Nephron (organoid): ENCODE measurements at regions not wholly inside any gene's neighbourhood (a gene's known extent, or its start where the extent isn't known, plus 50 kb on each side); places are given as distances from the start of the nearest gene placed in this dataset.
"Not testable (repeated sequence)": the region's sequence is repeated elsewhere in the genome, so short reads cannot be mapped to it uniquely, and the experiment has no call there.

Experiments used
- H3K27ac Mint-ChIP-seq, 3 experiments: 2 replicates each; pipeline ENCODE4 v1.8.0; 2020; ENCODE audit warnings: mixed read lengths in 3 of 3, mild to moderate bottlenecking in 2 of 3, moderate library complexity in 1 of 3
- H3K27me3 Mint-ChIP-seq: 2 replicates; pipeline ENCODE4 v1.8.0; 2021; ENCODE audit warnings: low read depth, mild to moderate bottlenecking, moderate library complexity, mixed read lengths
- H3K36me3 Mint-ChIP-seq: 2 replicates; pipeline ENCODE4 v1.8.0; 2020; ENCODE audit warnings: low read depth, mixed read lengths
- H3K4me1 Mint-ChIP-seq: 2 replicates; pipeline ENCODE4 v1.8.0; 2020; ENCODE audit warnings: mixed read lengths
- H3K4me3 Mint-ChIP-seq, 3 experiments: 2 replicates each; pipeline ENCODE4 v1.8.0; 2020; ENCODE audit warnings: mild to moderate bottlenecking in 3 of 3, mixed read lengths in 3 of 3, moderate library complexity in 2 of 3
- H3K9me3 Mint-ChIP-seq: 2 replicates; pipeline ENCODE4 v1.8.0; 2020; ENCODE audit warnings: mixed read lengths
- TF ChIP-seq, protein P1 (sequence below), 3 experiments: fragments of 200-600 bp; sonication (generic); IDR thresholded peaks; one replicate each; pipeline ENCODE4 v1.5.0; 2021; ENCODE audit warnings: antibody characterized with exemption in 3 of 3; ENCODE audit not compliant: unreplicated experiment in 3 of 3

DNA sequence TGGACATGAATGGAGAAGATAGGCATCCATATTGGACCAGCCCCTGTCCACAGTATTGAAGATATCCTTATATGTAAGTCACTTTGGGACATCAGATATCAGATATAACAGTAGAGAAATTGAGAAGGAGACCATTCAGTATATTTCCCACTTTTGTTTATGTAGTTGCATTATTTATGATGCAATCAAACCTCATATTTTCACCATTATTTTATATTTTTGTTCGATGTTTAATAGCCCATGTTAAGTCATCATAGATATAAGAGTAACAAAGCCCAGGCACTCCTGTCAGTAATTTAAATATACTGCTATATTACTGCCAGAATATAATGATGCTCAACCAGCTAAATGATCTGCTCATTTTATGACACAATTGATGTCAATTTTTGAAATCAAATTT, 744.5 kb upstream of the EPHA7 start:
- Mint-ChIP-seq H3K9me3 (peaks cover 3% of the 10 kb centered on the region), H3K36me3 (no peaks in the 10 kb centered on the region), H3K4me3 (no peak overlapping the region), H3K27me3 (no peaks in the 10 kb centered on the region), H3K27ac (no peak overlapping the region), H3K4me1 (no peaks in the 10 kb centered on the region)
- TF ChIP-seq, protein P1, sequence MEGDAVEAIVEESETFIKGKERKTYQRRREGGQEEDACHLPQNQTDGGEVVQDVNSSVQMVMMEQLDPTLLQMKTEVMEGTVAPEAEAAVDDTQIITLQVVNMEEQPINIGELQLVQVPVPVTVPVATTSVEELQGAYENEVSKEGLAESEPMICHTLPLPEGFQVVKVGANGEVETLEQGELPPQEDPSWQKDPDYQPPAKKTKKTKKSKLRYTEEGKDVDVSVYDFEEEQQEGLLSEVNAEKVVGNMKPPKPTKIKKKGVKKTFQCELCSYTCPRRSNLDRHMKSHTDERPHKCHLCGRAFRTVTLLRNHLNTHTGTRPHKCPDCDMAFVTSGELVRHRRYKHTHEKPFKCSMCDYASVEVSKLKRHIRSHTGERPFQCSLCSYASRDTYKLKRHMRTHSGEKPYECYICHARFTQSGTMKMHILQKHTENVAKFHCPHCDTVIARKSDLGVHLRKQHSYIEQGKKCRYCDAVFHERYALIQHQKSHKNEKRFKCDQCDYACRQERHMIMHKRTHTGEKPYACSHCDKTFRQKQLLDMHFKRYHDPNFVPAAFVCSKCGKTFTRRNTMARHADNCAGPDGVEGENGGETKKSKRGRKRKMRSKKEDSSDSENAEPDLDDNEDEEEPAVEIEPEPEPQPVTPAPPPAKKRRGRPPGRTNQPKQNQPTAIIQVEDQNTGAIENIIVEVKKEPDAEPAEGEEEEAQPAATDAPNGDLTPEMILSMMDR (IDR thresholded peaks at IDR 0.05; ENCODE audit: unreplicated experiment in 3 of 3): no peak

DNA sequence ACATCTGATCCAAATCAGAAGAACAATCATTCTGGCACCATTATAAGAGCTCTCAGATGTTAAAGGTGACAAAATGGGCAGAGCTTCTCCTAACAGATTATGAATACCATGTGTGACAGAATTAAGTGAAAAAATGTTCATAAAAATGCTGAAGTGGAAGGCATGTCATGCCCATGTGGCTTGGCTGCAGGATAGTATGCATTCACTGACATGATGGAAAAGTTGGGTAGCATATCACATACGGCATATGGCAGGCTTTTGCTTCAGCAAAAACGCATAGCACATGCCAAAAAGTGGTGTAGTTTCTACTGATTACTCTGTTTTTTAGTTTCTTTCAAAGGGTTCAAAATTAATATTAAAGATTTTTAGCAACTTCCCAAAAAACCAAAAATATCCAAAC, 731.5 kb upstream of the EPHA7 start:
- Mint-ChIP-seq H3K4me3 (no peak overlapping the region), H3K27ac (no peak overlapping the region), H3K9me3 (no peaks in the 10 kb centered on the region), H3K27me3 (no peaks in the 10 kb centered on the region), H3K4me1 (no peaks in the 10 kb centered on the region), H3K36me3 (no peaks in the 10 kb centered on the region)
- TF ChIP-seq, protein P1 (IDR thresholded peaks at IDR 0.05; ENCODE audit: unreplicated experiment in 3 of 3): no peak

DNA sequence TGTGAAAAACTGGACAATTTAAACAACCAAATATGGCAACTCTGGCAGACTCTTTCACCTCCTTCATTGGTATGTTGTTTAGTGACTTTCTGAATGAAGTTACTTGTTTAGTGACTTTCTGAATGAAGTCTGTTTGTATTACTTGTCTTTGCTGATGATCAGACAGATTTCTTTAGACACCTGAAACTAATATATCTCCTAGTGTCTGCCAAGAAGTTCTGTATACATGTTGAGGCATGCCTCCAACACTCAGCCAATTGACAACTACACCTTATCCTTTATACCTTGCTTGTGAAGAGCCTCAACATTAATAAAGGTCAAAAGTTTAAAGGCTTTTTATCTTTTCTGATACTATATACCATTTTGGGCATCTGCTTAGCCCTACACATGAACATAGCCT, 725.4 kb upstream of the EPHA7 start:
- H3K36me3 Mint-ChIP-seq: no peaks in the 10 kb centered on the region
- H3K27me3 Mint-ChIP-seq: no peaks in the 10 kb centered on the region
- H3K4me3 Mint-ChIP-seq: no peak overlapping the region
- H3K4me1 Mint-ChIP-seq: no peaks in the 10 kb centered on the region
- TF ChIP-seq, protein P1 (IDR thresholded peaks at IDR 0.05; ENCODE audit: unreplicated experiment in 3 of 3): no peak
- H3K27ac Mint-ChIP-seq: no peak overlapping the region
- H3K9me3 Mint-ChIP-seq: no peaks in the 10 kb centered on the region

DNA sequence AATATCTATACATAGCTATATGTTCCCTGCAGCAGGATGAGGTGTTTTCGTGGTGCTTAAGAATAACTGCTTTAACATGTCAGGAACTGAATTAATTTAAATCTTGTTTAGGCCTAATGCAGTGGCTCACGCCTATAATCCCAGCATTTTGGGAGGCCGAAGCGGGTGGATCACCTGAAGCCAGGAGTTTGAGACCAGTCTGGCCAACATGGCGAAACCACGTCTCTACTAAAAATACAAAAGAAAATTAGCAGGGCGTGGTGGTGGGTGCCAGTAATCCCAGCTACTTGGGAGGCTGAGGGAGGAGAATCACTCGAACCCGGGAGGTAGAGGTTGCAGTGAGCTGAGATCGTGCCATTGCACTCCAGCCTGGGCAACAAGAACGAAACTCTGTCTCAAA, 717.8 kb upstream of the EPHA7 start:
- H3K36me3 Mint-ChIP-seq, H3K9me3 Mint-ChIP-seq, H3K27me3 Mint-ChIP-seq, H3K4me1 Mint-ChIP-seq, H3K4me3 Mint-ChIP-seq, H3K27ac Mint-ChIP-seq: not testable (repeated sequence)

DNA sequence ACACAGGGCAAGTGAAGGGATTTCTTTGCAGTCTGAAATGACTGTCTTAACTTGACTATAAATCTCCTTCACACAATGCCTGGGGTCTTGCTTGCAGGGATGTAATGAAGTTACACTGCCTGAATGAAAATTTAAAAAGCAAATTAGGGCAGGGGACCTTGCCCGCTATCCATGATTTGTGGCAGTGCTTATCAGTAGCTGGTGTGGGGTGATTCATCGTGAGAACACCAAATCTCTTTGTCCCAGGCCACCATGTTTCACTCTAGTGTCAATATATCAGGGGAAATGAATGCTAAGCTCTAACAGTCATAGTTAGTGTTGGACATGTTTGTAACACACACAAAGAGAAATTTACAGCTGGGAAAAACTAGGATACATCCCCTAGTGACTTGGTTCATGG, 713.7 kb upstream of the EPHA7 start:
- H3K4me1 Mint-ChIP-seq: peaks cover 16% of the 10 kb centered on the region
- H3K27ac Mint-ChIP-seq: no peak overlapping the region
- no peaks in the 10 kb centered on the region for H3K36me3 Mint-ChIP-seq
- no peaks in the 10 kb centered on the region for H3K27me3 Mint-ChIP-seq
- H3K4me3 Mint-ChIP-seq: no peak overlapping the region
- no peaks in the 10 kb centered on the region for H3K9me3 Mint-ChIP-seq
- TF ChIP-seq, protein P1 (IDR thresholded peaks at IDR 0.05; ENCODE audit: unreplicated experiment in 3 of 3): no peak

DNA sequence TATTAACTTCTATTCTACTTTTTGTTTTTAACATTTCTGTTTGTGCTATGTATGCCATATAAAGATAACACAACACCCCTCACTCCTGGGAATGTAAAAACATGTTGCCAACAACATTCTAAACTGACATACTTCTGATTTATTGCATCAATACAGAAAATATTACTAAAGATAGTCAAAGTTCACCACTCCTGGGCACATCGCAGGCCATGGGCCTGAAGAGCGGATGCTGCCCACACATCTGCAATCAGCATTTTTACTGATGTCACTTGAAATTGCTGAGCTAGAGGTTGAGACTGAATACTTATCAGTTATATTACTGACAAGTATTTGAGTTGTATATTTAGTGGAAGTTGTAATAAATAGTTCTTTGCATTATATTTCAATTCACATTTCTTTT, 711.9 kb upstream of the EPHA7 start:
- H3K27me3 Mint-ChIP-seq: no peaks in the 10 kb centered on the region

More for the DNA sequence above, 711.9 kb upstream of the EPHA7 start:
- peaks cover 16% of the 10 kb centered on the region for H3K4me1 Mint-ChIP-seq
- no peaks in the 10 kb centered on the region for H3K9me3 Mint-ChIP-seq
- no peak overlapping the region for H3K4me3 Mint-ChIP-seq
- H3K36me3 Mint-ChIP-seq: no peaks in the 10 kb centered on the region
- peak overlapping the region in 1 of 3 experiments; percentile 40 for H3K27ac Mint-ChIP-seq
- TF ChIP-seq, protein P1 (IDR thresholded peaks at IDR 0.05; ENCODE audit: unreplicated experiment in 3 of 3): no peak
